ENCODE measurements at regions not wholly inside any gene's neighbourhood (a gene's known extent, or its start where the extent isn't known, plus 50 kb on each side); places are given as distances from the start of the nearest gene placed in this dataset.
A peak's percentile ranks its signal among the peaks of the same experiment; 100 is the strongest.
"Not testable (repeated sequence)": the region's sequence is repeated elsewhere in the genome, so short reads cannot be mapped to it uniquely, and the experiment has no call there.

- DNase-seq, result no peak
These were observed 99.6 kb downstream of the SLC25A47 start for GRCh38 chr14:100422556-100423316.

- DNase-seq, result no peak
These were observed 100.3 kb downstream of the SLC25A47 start for GRCh38 chr14:100423317-100424010.

GRCh38 chr14:100424504-100425428 is 101.6 kb downstream of the SLC25A47 start:
- DNase-seq, result no peak

- DNase-seq, result no peak
These were observed 102.3 kb downstream of the SLC25A47 start for GRCh38 chr14:100425429-100425827.

GRCh38 chr14:100426314-100426713 is 103.2 kb downstream of the SLC25A47 start:
- DNase-seq, result no peak

- no peak for DNase-seq
These were observed 104.0 kb downstream of the SLC25A47 start for GRCh38 chr14:100427166-100427565.

- DNase-seq, result no peak
These were observed 105.6 kb downstream of the SLC25A47 start for GRCh38 chr14:100428727-100429126.

GRCh38 chr14:100429537-100429936 is 106.4 kb downstream of the SLC25A47 start:
- no peak for DNase-seq

GRCh38 chr14:100430571-100430970 is 107.4 kb downstream of the SLC25A47 start:
- no peak for DNase-seq

- not testable (repeated sequence) for DNase-seq
These were observed 108.3 kb downstream of the SLC25A47 start for GRCh38 chr14:100431461-100431860.

GRCh38 chr14:100432652-100433427 is 109.7 kb downstream of the SLC25A47 start:
- DNase-seq, result no peak

- DNase-seq, result no peak
These were observed 110.3 kb downstream of the SLC25A47 start for GRCh38 chr14:100433428-100433814.

- no peak for DNase-seq
These were observed 111.0 kb downstream of the SLC25A47 start for GRCh38 chr14:100434033-100434601.

- no peak for DNase-seq
These were observed 111.8 kb downstream of the SLC25A47 start for GRCh38 chr14:100434911-100435438.

- no peak for DNase-seq
These were observed 112.3 kb downstream of the SLC25A47 start for GRCh38 chr14:100435459-100435858.

- DNase-seq, result no peak
These were observed 113.7 kb downstream of the SLC25A47 start for GRCh38 chr14:100436745-100437406.

- DNase-seq, result no peak
These were observed 115.1 kb downstream of the SLC25A47 start for GRCh38 chr14:100438271-100438670.

- peak; percentile 40 to 53 for DNase-seq
These were observed 115.8 kb downstream of the SLC25A47 start for GRCh38 chr14:100438678-100439592.

GRCh38 chr14:100439781-100440180 is 116.6 kb downstream of the SLC25A47 start:
- DNase-seq, result no peak

GRCh38 chr14:100440207-100440631 is 117.1 kb downstream of the SLC25A47 start:
- DNase-seq, result peak in 1 of 2 donors; percentile 41

Measured in stimulated activated CD4-positive, alpha-beta T cell treated with anti-CD3 and anti-CD28 coated beads, Interleukin-2, amount 100 ng/mL, for 24 hours (primary cell).